HG02973 (cell line): ENCODE measurements at regions not wholly inside any gene's neighbourhood (a gene's known extent, or its start where the extent isn't known, plus 50 kb on each side); places are given as distances from the start of the nearest gene placed in this dataset.
A peak's percentile ranks its signal among the peaks of the same experiment; 100 is the strongest.

ENCODE experiments used
- ATAC-seq: cut with Tn5 transposase; IDR thresholded peaks from one replicate; pipeline ENCODE4 v1.9.1; 2021; ENCODE audit warnings: moderate library complexity; ENCODE audit not compliant: unreplicated experiment

GRCh38 chr2:222071911-222072310 is 226.9 kb downstream of the PAX3 start:
- ATAC-seq = no peak

GRCh38 chr2:222064286-222064685 is 234.5 kb downstream of the PAX3 start:
- no peak for ATAC-seq

GRCh38 chr2:222058819-222059445 is 239.9 kb downstream of the PAX3 start:
- no peak for ATAC-seq

GRCh38 chr2:222057347-222058073 is 241.3 kb downstream of the PAX3 start:
- no peak for ATAC-seq

GRCh38 chr2:222055328-222055727 is 243.5 kb downstream of the PAX3 start:
- ATAC-seq = no peak

- no peak for ATAC-seq
Observed at GRCh38 chr2:222054813-222055212, 244.0 kb downstream of the PAX3 start.

GRCh38 chr2:222052934-222053367 is 245.8 kb downstream of the PAX3 start:
- ATAC-seq = peak; percentile 74

GRCh38 chr2:222050981-222051380 is 247.8 kb downstream of the PAX3 start:
- ATAC-seq = no peak

GRCh38 chr2:222049946-222050345 is 248.9 kb downstream of the PAX3 start:
- ATAC-seq = no peak

- no peak for ATAC-seq
Observed at GRCh38 chr2:222043897-222044296, 254.9 kb downstream of the PAX3 start.

GRCh38 chr2:222042666-222043065 is 256.1 kb downstream of the PAX3 start:
- ATAC-seq = no peak

- no peak for ATAC-seq
Observed at GRCh38 chr2:222040333-222040732, 258.5 kb downstream of the PAX3 start.

- ATAC-seq = no peak
Observed at GRCh38 chr2:222039821-222040220, 259.0 kb downstream of the PAX3 start.

GRCh38 chr2:222038067-222038802 is 260.6 kb downstream of the PAX3 start:
- ATAC-seq = no peak

- ATAC-seq = no peak
Observed at GRCh38 chr2:222037211-222037610, 261.6 kb downstream of the PAX3 start.

- ATAC-seq = no peak
Observed at GRCh38 chr2:222034058-222034457, 264.7 kb downstream of the PAX3 start.

- no peak for ATAC-seq
Observed at GRCh38 chr2:222033541-222033940, 265.3 kb downstream of the PAX3 start.

GRCh38 chr2:222025881-222026271 is 272.9 kb downstream of the PAX3 start:
- no peak for ATAC-seq

- ATAC-seq = no peak
Observed at GRCh38 chr2:222024932-222025880, 273.6 kb downstream of the PAX3 start.

- ATAC-seq = no peak
Observed at GRCh38 chr2:222017252-222017850, 281.4 kb downstream of the PAX3 start.
